Ishikawa (cell line): ENCODE measurements at regions not wholly inside any gene's neighbourhood (a gene's known extent, or its start where the extent isn't known, plus 50 kb on each side); places are given as distances from the start of the nearest gene placed in this dataset.

Source experiments
- CEBPB ChIP-seq: IDR thresholded peaks from 2 replicates; pipeline ENCODE4 v1.6.1; 2012
- CREB1 ChIP-seq: IDR thresholded peaks from 2 replicates; pipeline ENCODE4 v1.6.1; 2012; ENCODE audit warnings: low read depth
- EP300 ChIP-seq: IDR thresholded peaks from 2 replicates; pipeline ENCODE4 v1.6.1; 2012; ENCODE audit warnings: borderline replicate concordance
- RAD21 ChIP-seq: IDR thresholded peaks from 2 replicates; pipeline ENCODE4 v1.6.1; 2012; ENCODE audit warnings: low read depth
- ZBTB7A ChIP-seq: IDR thresholded peaks from 2 replicates; pipeline ENCODE4 v1.6.1; 2012; ENCODE audit warnings: low read depth
- TF ChIP-seq, protein P1 (sequence below): IDR thresholded peaks from 2 replicates; pipeline ENCODE4 v1.6.1; 2012
- TF ChIP-seq, protein P2 (sequence below): IDR thresholded peaks from 2 replicates; pipeline ENCODE4 v1.6.1; 2012; ENCODE audit warnings: low read depth, mild to moderate bottlenecking

DNA sequence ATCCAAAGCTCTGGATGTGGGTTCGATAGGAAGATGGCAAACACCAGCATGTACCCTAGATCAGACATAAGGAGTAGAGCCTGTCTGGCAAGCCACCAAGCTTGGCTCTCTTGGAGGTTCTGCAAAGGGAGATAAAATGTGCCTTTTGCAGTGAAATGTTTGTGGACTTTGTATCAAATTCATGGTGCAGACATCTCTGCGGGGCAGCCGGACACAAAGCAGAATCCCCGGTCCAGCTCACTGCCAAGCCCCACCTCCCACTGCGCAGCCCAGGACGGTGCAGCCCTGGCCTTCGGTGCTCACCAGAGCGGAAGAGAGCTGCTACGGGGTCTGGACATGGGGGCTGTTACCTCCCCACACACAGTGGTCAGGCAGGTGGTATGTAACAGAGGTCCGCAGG, 333.6 kb upstream of the JARID2 start:
- TF ChIP-seq EP300: no peak
- TF ChIP-seq, protein P1, sequence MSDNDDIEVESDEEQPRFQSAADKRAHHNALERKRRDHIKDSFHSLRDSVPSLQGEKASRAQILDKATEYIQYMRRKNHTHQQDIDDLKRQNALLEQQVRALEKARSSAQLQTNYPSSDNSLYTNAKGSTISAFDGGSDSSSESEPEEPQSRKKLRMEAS: no peak
- no peak for TF ChIP-seq CEBPB
- no peak for TF ChIP-seq CREB1
- TF ChIP-seq, protein P2, sequence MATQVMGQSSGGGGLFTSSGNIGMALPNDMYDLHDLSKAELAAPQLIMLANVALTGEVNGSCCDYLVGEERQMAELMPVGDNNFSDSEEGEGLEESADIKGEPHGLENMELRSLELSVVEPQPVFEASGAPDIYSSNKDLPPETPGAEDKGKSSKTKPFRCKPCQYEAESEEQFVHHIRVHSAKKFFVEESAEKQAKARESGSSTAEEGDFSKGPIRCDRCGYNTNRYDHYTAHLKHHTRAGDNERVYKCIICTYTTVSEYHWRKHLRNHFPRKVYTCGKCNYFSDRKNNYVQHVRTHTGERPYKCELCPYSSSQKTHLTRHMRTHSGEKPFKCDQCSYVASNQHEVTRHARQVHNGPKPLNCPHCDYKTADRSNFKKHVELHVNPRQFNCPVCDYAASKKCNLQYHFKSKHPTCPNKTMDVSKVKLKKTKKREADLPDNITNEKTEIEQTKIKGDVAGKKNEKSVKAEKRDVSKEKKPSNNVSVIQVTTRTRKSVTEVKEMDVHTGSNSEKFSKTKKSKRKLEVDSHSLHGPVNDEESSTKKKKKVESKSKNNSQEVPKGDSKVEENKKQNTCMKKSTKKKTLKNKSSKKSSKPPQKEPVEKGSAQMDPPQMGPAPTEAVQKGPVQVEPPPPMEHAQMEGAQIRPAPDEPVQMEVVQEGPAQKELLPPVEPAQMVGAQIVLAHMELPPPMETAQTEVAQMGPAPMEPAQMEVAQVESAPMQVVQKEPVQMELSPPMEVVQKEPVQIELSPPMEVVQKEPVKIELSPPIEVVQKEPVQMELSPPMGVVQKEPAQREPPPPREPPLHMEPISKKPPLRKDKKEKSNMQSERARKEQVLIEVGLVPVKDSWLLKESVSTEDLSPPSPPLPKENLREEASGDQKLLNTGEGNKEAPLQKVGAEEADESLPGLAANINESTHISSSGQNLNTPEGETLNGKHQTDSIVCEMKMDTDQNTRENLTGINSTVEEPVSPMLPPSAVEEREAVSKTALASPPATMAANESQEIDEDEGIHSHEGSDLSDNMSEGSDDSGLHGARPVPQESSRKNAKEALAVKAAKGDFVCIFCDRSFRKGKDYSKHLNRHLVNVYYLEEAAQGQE: no peak
- no peak for TF ChIP-seq ZBTB7A
- no peak for TF ChIP-seq RAD21
